ENCODE measurements at regions not wholly inside any gene's neighbourhood (a gene's known extent, or its start where the extent isn't known, plus 50 kb on each side); places are given as distances from the start of the nearest gene placed in this dataset.
"Not testable (repeated sequence)": the region's sequence is repeated elsewhere in the genome, so short reads cannot be mapped to it uniquely, and the experiment has no call there.

GRCh38 chr20:47903009-47903408 is 117.7 kb upstream of the SULF2 start:
- not testable (repeated sequence) for DNase-seq (ENCODE audit: low read depth in 2 of 2)

- DNase-seq (ENCODE audit: low read depth in 2 of 2), result not testable (repeated sequence)
Observed at GRCh38 chr20:47899313-47899712, 114.0 kb upstream of the SULF2 start.

- no peak for DNase-seq (ENCODE audit: low read depth in 2 of 2)
Observed at GRCh38 chr20:47897461-47897860, 112.2 kb upstream of the SULF2 start.

- DNase-seq (ENCODE audit: low read depth in 2 of 2), result not testable (repeated sequence)
Observed at GRCh38 chr20:47892681-47893080, 107.4 kb upstream of the SULF2 start.

GRCh38 chr20:47890708-47891107 is 105.4 kb upstream of the SULF2 start:
- DNase-seq (ENCODE audit: low read depth in 2 of 2), result not testable (repeated sequence)

- DNase-seq (ENCODE audit: low read depth in 2 of 2), result not testable (repeated sequence)
Observed at GRCh38 chr20:47889751-47890150, 104.5 kb upstream of the SULF2 start.

GRCh38 chr20:47888351-47888750 is 103.1 kb upstream of the SULF2 start:
- DNase-seq (ENCODE audit: low read depth in 2 of 2), result no peak

GRCh38 chr20:47887477-47888080 is 102.3 kb upstream of the SULF2 start:
- DNase-seq (ENCODE audit: low read depth in 2 of 2), result no peak

- no peak for DNase-seq (ENCODE audit: low read depth in 2 of 2)
Observed at GRCh38 chr20:47887064-47887463, 101.8 kb upstream of the SULF2 start.

GRCh38 chr20:47886454-47887041 is 101.3 kb upstream of the SULF2 start:
- DNase-seq (ENCODE audit: low read depth in 2 of 2), result no peak

- DNase-seq (ENCODE audit: low read depth in 2 of 2), result no peak
Observed at GRCh38 chr20:47885909-47886453, 100.7 kb upstream of the SULF2 start.

GRCh38 chr20:47883940-47884339 is 98.7 kb upstream of the SULF2 start:
- DNase-seq (ENCODE audit: low read depth in 2 of 2), result not testable (repeated sequence)

- DNase-seq (ENCODE audit: low read depth in 2 of 2), result no peak
Observed at GRCh38 chr20:47883186-47883585, 97.9 kb upstream of the SULF2 start.

GRCh38 chr20:47879771-47880170 is 94.5 kb upstream of the SULF2 start:
- no peak for DNase-seq (ENCODE audit: low read depth in 2 of 2)

- DNase-seq (ENCODE audit: low read depth in 2 of 2), result no peak
Observed at GRCh38 chr20:47878601-47879027, 93.3 kb upstream of the SULF2 start.

GRCh38 chr20:47876311-47877088 is 91.2 kb upstream of the SULF2 start:
- DNase-seq (ENCODE audit: low read depth in 2 of 2), result no peak

GRCh38 chr20:47875297-47876025 is 90.2 kb upstream of the SULF2 start:
- DNase-seq (ENCODE audit: low read depth in 2 of 2), result no peak

GRCh38 chr20:47872341-47872740 is 87.1 kb upstream of the SULF2 start:
- no peak for DNase-seq (ENCODE audit: low read depth in 2 of 2)

GRCh38 chr20:47870475-47870874 is 85.2 kb upstream of the SULF2 start:
- no peak for DNase-seq (ENCODE audit: low read depth in 2 of 2)

- DNase-seq (ENCODE audit: low read depth in 2 of 2), result no peak
Observed at GRCh38 chr20:47868744-47869143, 83.5 kb upstream of the SULF2 start.

- DNase-seq (ENCODE audit: low read depth in 2 of 2), result no peak
Observed at GRCh38 chr20:47868236-47868635, 83.0 kb upstream of the SULF2 start.

GRCh38 chr20:47867831-47868230 is 82.5 kb upstream of the SULF2 start:
- no peak for DNase-seq (ENCODE audit: low read depth in 2 of 2)
